SW480 (cell line): ENCODE measurements at regions not wholly inside any gene's neighbourhood (a gene's known extent, or its start where the extent isn't known, plus 50 kb on each side); places are given as distances from the start of the nearest gene placed in this dataset.
"Not testable (repeated sequence)": the region's sequence is repeated elsewhere in the genome, so short reads cannot be mapped to it uniquely, and the experiment has no call there.

Source experiments
- DNase-seq: peaks from one replicate; pipeline ENCODE4 v3.0.0-alpha.2; 2016; ENCODE audit warnings: low spot score

DNA sequence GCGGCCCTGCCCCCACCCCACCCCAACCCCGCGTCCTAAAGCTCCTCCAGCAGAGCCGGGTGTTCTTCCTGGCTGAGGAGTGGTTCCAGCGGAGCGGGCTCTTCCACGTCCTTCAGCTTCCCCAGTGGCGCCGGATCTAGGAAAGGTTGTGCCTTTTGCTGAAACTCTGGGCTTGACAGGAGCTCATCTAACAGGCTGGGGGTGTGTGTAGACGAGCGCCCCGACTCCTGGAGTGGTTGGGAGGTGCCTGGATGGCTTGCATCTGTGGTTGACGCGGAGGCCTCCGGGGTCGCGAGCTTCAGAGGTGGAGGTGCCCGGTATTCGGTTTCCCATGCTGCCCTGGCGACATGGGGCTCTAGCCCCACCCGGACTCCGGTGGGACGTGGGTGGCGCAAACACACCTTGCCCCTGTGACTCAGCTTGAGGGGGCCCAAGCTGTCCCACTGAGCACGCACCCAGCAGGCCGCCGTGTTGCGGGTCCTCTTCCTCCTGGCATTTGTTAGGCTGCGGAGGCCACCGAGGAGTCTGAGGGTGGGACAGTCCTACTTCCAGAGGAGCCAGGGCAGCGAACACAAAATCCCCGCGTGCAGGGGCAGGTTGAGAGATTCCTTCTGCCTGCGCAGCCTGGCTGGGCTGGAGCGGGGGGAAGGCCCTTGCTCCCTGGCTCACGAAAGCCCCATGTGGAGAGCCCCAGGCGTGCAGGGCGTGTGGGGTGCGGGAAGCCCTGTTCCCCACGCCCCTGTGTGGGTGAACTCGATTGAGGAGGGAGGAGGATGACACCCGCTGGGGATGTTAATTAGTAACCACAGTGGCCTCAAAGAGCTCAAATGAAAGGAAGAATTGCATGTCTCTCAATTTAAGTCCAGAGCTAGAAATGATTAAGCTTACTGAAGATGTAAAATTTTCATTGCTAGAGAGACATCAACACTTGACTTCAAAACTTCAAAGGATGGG is 3921.7 kb upstream of the OR11H1 start:
- DNase-seq, result not testable (repeated sequence)

DNA sequence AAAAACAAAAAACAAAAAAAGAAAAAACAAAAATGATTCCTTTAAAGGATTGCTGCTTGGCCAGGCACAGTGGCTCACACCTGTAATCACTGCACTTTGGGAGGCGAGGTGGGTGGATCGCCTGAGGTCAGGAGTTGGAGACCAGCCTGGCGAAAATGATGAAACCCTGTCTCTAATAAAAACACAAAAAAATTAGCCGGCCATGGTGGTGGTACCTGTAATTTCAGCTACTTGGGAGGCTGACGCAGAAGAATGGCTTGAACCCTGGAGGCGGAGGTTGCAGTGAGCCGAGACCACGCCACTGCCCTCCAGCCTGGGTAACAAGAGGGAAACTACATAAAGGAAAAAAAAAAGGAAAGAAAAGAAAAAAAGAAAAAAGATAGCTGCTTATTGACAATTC is 3920.8 kb upstream of the OR11H1 start:
- DNase-seq, result not testable (repeated sequence)

DNA sequence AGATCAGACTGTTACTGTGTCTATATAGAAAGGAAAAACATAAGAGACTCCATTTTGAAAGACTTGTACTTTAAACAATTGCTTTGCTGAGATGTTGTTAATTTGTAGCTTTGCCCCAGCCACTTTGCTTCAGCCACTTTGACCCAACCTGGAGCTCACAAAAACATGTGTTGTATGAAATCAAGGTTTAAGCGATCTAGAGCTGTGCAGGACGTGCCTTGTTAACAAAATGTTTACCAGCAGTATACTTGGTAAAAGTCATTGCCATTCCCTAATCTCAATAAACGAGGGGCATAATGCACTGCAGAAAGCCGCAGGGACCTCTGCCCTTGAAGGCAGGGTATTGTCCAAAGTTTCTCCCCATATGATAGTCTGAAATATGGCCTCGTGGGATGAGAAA is 3919.5 kb upstream of the OR11H1 start:
- DNase-seq, result not testable (repeated sequence)

DNA sequence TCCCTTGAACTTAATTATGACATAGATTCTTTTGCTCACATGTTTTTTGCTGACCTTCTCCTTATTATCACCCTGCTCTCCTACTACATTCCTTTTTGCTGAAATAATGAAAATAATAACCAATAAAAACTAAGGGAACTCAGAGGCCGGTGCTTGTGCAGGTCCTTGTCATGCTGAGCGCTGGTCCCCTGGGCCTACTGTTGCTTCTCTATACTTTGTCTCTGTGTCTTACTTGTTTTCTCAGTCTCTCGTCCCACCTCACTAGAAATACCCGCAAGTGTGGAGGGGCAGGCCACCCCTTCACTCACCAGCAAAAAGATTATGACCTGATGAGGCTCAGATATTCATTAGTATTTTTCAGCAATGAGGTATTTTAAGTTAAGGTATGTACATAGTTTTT is 3918.8 kb upstream of the OR11H1 start:
- not testable (repeated sequence) for DNase-seq

DNA sequence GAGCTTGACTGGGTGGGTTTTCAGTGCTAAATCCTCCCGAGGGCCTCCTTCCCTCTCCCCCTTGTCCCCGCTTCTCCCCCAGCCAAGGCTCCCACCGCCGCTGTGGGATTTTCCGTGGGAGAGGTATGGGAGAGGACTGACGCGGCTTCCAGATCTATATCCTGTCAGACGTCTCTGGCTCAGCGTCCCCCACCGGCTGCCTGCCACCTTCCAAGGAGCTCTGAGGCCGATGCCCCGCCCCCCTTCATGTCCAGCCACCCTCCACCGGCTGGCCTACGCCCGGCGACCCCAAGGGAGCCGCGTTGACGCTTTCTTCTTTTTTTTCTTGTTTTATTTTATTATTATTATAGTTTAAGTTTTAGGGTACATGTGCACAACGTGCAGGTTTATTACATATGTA is 3916.7 kb upstream of the OR11H1 start:
- not testable (repeated sequence) for DNase-seq

DNA sequence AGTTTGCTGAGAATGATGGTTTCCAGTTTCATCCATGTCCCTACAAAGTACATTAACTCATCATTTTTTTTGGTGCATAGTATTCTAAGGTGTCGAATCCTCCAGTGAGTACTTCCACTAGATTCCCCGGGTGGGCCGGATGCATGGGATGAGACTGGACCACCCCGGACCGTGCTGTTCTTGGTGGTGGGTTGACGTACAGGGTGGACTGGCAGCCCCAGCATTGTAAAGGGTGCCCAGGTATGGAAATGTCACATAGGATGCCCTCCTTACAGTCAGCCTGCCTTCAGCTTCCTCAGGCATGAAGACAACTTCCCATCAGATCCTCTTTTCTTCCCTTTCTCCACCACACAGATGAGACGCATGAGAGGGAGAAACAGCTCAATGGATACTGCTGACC is 3916.1 kb upstream of the OR11H1 start:
- not testable (repeated sequence) for DNase-seq

DNA sequence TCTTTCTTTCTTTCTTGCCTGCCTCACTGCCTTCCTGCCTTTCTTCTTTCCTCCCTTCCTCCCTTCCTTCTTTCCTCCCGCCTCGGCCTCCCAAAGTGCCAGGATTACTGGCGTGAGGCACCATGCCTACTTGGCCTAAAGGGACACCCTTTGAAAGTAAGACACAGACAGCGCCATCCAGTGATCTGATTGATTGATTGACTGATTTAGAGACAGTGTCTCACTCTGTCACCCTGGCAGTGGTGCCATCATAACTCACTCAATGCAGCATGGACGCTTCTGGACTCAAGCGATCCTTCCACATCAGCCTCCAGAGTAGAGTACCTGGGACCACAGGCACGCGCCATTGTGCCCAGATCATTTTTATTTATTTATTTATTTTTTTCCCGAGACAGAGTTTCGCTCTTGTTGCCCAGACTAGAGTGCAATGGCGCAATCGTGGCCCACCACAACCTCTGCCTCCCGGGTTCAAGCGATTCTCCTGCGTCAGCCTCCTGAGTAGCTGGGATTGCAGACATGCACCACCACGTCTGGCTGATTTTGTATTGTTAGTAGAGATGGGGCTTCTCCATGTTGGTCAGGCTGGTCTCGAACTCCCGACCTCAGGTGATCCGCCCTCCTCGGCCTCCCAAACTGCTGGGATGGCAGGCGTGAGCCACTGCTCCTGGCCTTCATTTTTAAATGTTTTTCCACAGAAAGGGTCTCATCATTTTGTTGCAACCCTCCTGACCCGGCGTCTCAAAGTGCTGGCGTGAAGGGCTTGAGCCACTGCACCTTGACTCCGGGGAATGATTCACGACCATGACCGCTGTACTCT is 3914.7 kb upstream of the OR11H1 start:
- not testable (repeated sequence) for DNase-seq

DNA sequence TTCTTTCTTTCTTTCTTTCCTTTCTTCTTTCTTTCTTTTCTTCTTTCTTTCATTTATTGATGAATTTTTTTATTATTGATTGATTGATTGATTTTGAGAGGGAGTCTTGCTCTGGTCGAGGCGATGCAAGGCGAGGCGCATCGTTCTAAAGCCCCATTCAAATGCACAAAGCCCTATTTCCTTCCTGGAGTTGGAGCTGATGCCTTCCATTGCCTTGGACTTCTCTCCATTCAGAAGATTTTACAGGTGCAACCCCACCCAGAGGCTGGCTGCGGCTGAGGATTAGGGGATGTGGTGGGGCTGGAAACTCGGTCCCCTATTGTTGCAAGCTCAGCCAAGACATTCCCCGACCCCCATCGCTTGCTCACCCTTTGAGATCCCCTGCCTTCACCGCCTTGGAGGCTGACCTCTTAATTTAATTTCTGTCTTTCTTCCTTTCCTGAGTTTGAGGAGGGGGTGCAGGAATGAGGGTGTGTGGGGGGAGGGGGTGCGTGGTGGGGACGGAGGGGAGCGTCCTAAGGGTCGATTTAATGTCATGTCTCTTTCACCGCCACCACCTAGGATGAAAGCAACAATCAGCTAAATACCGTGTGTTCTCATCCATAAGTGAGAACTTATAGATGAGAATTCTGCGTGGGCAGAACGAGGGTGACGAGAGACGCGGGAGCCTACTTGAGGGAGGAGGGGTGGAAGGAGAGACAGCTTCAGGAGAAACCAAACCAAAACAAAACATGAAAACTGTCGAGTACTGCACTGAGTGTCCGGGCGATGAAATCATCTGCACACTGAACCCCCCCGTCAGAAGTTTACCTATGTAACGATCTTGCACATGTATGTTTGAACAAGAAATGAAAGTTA is 3913.9 kb upstream of the OR11H1 start:
- no peak for DNase-seq

DNA sequence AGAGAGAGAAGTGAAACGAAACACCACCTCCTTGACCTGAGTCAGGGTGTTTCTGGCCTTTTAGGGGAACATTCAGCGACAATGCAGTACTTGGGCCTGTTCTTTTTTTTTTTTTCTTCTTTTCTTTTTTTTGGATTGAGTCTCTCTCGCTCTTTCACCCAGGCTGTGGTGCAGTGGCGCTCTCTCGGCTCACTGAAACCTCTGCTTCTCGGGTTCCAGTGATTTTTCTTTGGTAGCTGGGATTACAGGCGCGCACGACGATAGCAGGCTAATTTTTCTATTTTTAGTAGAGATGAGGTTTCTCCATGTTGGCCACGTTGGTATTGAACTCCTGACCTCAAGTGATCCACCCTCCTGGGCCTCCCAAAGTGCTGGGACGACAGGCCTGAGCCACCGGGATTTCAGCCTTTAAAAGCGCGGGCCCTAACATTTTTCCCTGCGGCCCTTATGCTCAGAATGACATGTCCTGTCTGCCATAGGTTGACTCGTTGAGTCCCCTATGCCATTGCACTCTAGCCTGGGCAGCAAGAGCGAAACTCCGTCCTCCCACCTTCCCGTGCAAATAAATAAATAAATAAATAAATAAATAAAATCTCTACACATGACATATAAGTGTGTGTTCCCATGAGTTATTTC is 3913.1 kb upstream of the OR11H1 start:
- DNase-seq, result not testable (repeated sequence)

DNA sequence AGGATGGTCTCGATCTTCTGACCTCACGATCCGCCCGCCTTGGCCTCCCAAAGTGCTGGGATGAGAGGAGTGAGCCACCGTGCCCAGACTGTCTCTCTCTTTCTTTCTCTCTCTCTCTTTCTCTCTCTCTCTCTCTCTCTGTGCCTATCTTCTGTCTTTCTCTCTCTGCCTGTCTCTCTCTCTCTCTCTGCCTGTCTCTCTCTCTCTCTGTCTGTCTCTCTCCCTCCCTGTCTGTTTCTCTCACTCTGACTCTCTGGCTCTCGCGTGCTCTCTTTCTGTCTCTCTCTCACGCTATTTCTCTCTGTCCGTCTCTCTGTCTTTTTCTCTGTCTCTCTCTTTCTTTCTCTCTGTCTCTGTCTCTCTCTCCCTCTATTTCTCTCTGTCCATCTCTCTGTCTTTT is 3911.2 kb upstream of the OR11H1 start:
- no peak for DNase-seq

DNA sequence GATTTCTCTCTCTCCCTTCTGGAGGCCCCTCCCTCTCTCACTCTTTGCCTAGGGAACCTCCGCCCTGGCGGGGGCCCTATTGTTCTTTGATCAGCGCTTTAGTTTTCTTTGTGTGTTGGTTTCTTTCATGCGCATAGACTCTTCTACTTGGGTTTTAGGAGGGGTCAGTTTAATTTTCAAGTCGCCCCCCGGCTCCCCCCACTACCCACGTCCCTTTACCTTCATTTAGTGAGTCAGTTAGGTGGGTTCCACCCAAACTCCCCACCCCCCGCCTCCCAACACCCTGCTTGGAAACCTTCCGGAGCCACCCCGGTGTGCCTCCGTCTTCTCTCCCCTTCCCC is 3909.7 kb upstream of the OR11H1 start:
- DNase-seq, result not testable (repeated sequence)

DNA sequence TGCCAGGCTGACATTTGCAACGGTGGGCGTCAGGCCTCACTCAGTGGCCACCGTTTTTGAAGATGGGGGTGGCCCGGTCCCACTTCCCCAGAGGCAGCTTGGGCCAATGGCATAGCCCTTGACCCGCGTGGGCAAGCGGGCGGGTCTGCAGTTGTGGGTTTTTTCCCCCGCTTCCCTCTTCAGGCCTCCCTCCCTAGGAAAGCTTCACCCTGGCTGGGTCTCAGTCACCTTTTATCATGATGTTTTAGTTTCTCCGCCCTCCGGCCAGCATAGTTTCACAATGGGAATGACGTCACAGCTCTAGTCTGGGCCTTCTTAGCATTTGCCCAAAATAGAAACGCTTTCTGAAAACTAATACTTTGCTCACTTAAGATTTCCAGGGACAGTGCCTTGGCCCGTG is 3909.3 kb upstream of the OR11H1 start:
- DNase-seq, result not testable (repeated sequence)

DNA sequence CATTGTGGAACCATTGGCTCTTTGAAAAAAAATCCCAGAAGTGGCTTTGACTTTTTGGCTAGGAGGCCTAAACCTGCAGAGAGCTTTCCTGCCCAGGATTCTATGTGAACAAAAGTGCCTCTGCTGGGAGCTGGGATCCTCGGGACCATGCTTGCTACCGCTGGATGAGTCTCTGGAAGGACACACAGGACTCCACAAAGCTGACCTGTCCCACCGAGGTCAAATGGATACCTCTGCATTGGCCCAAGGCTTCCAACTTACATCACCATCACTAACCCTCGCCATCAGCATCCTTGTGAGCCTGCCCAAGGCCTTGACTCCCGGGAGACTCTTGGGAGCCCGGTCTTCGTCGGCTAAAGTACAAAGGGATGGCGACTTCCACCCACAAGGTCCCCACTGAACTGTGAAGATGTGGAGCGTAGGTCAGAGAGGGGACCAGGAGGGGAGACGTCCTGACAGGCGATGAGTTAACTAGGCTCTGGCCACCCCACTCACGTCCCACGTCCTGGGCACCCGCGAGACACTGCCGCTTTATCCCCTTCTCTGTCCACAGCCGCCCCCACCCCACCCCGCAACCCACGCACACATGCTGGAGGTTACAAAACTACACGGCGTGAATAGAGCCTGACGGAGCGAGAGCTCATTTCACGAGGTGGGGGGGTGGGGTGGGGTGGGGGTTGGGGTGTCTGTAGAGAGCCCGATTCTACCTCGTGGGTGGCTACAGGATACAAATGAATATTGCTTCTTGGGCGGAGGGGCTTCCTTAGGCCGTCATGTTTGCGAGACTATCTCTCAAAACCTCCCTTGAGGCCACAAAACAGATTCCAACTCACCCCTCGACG is 3906.8 kb upstream of the OR11H1 start:
- not testable (repeated sequence) for DNase-seq

DNA sequence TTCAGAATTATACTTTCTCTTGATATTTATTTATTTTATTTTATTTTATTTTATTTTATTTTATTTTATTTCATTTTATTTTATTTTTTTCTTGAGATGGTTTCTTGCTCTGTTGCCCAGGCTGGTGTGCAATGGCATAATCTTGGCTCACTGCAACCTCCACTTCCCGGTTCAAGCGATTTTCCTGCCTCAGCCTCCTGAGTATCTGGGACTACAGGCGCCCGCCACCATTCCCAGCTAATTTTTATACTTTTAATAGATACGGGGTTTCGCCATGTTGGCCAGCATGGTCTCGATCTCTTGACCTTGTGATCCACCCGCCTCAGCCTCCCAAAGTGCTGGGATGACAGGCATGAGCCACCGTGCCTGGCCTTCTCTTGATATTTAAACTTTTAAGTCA is 3905.2 kb upstream of the OR11H1 start:
- DNase-seq, result not testable (repeated sequence)

DNA sequence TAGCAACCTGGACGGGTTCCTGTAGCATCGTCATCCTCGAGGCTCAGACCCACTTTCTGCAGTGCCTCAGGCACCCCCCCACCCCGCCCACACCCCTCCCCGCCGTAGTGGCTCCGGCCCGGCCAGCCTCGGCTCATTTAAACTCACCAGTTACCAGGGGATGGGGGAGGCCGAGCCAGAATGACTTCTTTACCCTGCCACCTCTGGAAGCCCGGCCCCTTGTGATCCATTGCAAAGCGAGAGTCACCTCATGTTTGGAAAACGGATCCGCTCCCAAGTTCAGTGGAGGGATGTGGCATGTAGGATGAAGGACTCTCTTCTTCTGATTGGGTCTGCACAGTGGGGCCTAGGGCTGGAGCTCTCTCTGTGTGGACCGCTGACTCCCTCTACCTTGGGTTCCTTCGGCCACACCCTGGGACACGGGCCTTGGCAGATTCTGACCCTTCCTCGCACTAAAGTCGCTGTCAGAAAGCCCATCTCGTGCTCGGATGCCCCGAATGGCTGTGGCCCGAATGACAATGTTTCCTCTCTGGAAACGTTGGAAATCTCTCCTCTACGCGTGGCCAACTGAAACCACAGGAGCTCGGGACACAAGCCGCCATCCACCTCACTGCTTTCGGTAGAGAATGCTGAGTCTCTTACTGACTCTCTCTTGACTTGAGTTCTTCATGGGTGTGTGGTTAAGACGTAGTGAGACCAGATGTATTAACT is 3902.1 kb upstream of the OR11H1 start:
- not testable (repeated sequence) for DNase-seq

DNA sequence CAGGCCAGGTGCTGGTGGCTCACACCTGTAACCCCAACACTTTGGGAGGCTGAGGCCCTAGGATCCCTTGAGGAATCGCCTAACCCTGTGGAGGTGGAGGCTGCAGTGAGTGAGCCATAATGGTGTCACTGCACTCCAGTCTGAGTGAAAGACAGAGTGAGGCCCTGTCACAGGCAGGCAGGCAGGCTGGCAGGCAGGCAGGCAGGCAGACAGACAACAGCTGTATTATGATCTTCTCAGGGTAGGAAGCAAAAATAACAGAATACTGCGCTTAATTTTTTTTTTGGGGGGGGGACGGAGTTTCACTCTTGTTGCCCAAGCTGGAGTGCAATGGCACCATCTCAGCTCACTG is 3901.6 kb upstream of the OR11H1 start:
- DNase-seq, result no peak

DNA sequence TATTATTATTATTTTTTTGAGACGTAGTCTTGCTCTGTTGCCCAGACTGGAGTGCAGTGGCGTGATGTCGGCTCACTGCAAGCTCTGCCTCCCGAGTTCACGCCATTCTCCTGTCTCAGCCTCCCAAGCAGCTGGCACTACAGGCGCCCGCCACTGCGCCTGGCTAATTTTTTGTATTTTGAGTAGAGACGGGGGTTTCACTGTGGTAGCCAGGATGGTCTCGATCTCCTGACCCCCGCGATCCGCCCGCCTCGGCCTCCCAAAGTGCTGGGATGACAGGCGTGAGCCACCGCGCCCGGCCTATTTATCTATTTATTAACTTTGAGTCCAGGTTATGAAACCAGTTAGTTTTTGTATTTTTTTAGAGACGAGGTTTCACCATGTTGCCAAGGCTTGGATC is 3901.0 kb upstream of the OR11H1 start:
- not testable (repeated sequence) for DNase-seq

DNA sequence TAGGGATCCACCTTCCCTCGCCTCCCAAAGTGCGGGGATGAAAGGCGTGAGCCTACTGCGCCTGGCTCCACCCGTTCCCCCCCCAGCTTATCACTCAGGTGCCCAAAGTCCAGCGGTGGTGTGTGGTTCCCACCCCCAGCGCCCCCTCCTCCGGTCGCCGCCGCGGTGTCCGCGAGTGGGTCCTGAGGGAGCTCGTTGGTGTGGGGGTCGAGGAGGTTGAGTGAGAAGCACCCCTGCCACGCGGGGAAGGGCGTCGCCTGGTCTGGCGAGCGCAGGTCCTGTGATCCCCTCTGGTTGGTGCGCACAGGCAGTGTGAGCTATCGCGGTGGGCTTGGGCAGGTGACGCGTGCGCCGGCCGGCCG is 3900.6 kb upstream of the OR11H1 start:
- no peak for DNase-seq

DNA sequence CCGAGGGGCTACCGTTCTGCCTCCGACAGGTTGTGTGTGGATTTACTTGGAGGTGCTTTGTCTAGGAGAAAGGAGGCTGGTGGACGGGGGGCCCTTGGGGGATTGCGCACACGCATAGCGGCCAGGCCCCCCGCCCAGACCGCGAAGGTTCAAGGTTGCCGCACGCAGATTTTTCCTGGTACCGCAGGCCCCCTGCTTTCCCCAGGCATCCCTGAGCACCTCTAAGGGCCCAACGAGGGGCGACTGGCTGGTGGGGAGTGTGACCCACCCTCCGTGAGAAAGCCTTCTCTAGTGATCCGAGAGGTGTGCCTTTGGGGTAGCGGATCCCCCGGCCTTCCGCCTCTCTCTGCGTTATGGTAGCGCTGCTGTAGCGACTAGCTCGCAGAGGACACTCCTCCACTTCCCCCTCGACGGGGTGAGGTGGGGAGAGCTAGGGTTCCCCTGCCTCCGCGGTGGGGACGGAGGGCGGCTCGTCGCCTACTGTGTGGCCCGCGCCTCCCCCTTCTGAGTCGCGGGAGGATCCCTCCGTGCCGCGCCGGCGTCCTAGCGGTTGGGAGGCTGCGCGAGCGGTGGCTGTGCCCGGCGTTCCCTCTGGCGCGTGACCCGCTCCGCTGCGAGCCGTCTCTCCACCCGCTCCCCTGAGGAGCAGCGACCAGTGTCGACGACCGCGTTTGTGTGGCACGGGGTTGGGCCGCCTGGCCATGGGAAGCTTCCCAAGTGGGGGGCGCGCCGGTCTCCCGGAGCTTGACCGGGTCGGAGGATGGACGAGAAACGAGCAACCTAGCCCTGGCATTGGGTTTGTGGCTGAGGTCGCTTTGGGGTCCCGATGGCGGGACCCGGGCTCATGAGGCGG is 3900.0 kb upstream of the OR11H1 start:
- DNase-seq, result no peak
